Trophoblast cell (in vitro differentiated cells and primary cell): ENCODE measurements at regions not wholly inside any gene's neighbourhood (a gene's known extent, or its start where the extent isn't known, plus 50 kb on each side); places are given as distances from the start of the nearest gene placed in this dataset.

Experiments
- DNase-seq, 2 donors: peaks; one replicate each; pipeline ENCODE4 v3.0.0-alpha.2; 2016
- H2AFZ ChIP-seq: 2 replicates; pipeline ENCODE4 v1.6.1; 2013; ENCODE audit warnings: low read length, moderate library complexity, mild to moderate bottlenecking; ENCODE audit not compliant: insufficient read depth, poor library complexity
- H2AK5ac ChIP-seq: 2 replicates; pipeline ENCODE4 v1.6.1; 2013; ENCODE audit warnings: mild to moderate bottlenecking, low read length
- H2BK120ac ChIP-seq: 2 replicates; pipeline ENCODE4 v1.6.1; 2013; ENCODE audit warnings: low read length, mild to moderate bottlenecking, moderate library complexity; ENCODE audit not compliant: insufficient read depth, poor library complexity
- H2BK12ac ChIP-seq: 2 replicates; pipeline ENCODE4 v1.6.1; 2013; ENCODE audit warnings: mild to moderate bottlenecking, low read length, moderate library complexity
- H2BK5ac ChIP-seq: 2 replicates; pipeline ENCODE4 v1.6.1; 2013; ENCODE audit warnings: low read length, low read depth, moderate library complexity, mild to moderate bottlenecking; ENCODE audit not compliant: poor library complexity
- H3K14ac ChIP-seq: 2 replicates; pipeline ENCODE4 v1.6.1; 2013; ENCODE audit warnings: mild to moderate bottlenecking, low read length
- H3K18ac ChIP-seq: 2 replicates; pipeline ENCODE4 v1.6.1; 2013; ENCODE audit warnings: mild to moderate bottlenecking, low read length
- H3K23ac ChIP-seq: 2 replicates; pipeline ENCODE4 v1.6.1; 2013; ENCODE audit warnings: low read length
- H3K27ac ChIP-seq: 2 replicates; pipeline ENCODE4 v1.5.1; 2013; ENCODE audit warnings: low read depth, mild to moderate bottlenecking, inconsistent platforms, low read length, moderate library complexity
- H3K27me3 ChIP-seq: 2 replicates; pipeline ENCODE4 v1.6.1; 2013; ENCODE audit warnings: inconsistent platforms, mild to moderate bottlenecking, low read length, moderate library complexity; ENCODE audit not compliant: insufficient read depth
- H3K36me3 ChIP-seq, 2 experiments: 1 replicate in 1 of 2; 2 replicates in 1 of 2; pipeline ENCODE4 v1.6.1; 2013; ENCODE audit warnings: low read length in 2 of 2, mild to moderate bottlenecking in 2 of 2, moderate library complexity in 1 of 2; ENCODE audit not compliant: insufficient read depth in 2 of 2, control insufficient read depth in 1 of 2
- H3K4ac ChIP-seq: 2 replicates; pipeline ENCODE4 v1.6.1; 2013; ENCODE audit warnings: low read depth, mild to moderate bottlenecking, low read length, moderate library complexity
- H3K4me1 ChIP-seq, 2 experiments: 1 replicate in 1 of 2; 2 replicates in 1 of 2; pipeline ENCODE4 v1.6.1; 2013; ENCODE audit warnings: low read length in 2 of 2, mild to moderate bottlenecking in 2 of 2, moderate library complexity in 1 of 2; ENCODE audit not compliant: insufficient read depth in 2 of 2, control insufficient read depth in 1 of 2
- H3K4me2 ChIP-seq: 2 replicates; pipeline ENCODE4 v1.6.1; 2013; ENCODE audit warnings: inconsistent platforms, mild to moderate bottlenecking, low read length, moderate library complexity
- H3K4me3 ChIP-seq: 2 replicates; pipeline ENCODE4 v1.5.1; 2013; ENCODE audit warnings: mild to moderate bottlenecking, low read depth, low read length, inconsistent platforms
- H3K79me1 ChIP-seq: one replicate; pipeline ENCODE4 v1.6.1; 2013; ENCODE audit warnings: low read length
- H3K79me2 ChIP-seq: 2 replicates; pipeline ENCODE4 v1.6.1; 2013; ENCODE audit warnings: low read length, mild to moderate bottlenecking; ENCODE audit not compliant: control insufficient read depth, insufficient read depth, poor library complexity
- H3K9ac ChIP-seq: 2 replicates; pipeline ENCODE4 v1.6.1; 2013; ENCODE audit warnings: mild to moderate bottlenecking, low read length
- H3K9me3 ChIP-seq: 2 replicates; pipeline ENCODE4 v1.6.1; 2013; ENCODE audit warnings: low read depth, mild to moderate bottlenecking, control low read depth, inconsistent platforms, low read length; ENCODE audit not compliant: insufficient read depth
- H4K12ac ChIP-seq: 2 replicates; pipeline ENCODE4 v1.6.1; 2013; ENCODE audit warnings: low read depth, mild to moderate bottlenecking, low read length, moderate library complexity
- H4K8ac ChIP-seq: 2 replicates; pipeline ENCODE4 v1.6.1; 2013; ENCODE audit warnings: low read depth, mild to moderate bottlenecking, low read length, moderate library complexity
- H4K91ac ChIP-seq: one replicate; pipeline ENCODE4 v1.6.1; 2013; ENCODE audit warnings: low read depth, mild to moderate bottlenecking, low read length, moderate library complexity
- WGBS: extraction: QIAGEN DNeasy Blood & Tissue Kit; methylation state at CpG from one replicate; pipeline ENCODE4 v1.1.7; 2013; ENCODE audit warnings: missing lambda C conversion rate; ENCODE audit not compliant: insufficient read length, insufficient coverage; ENCODE audit errors: extremely low coverage; 5-methylcytosine and 5-hydroxymethylcytosine counted together

- whole genome bisulfite sequencing, result no CpG with 5 or more reads among the region's 5 CpGs
- Histone ChIP-seq H4K91ac (no peak overlapping the region), H3K79me1 (no peaks in the 10 kb centered on the region), H3K4ac (no peak overlapping the region), H3K27me3 (no peaks in the 10 kb centered on the region), H3K18ac (no peak overlapping the region), H4K8ac (no peak overlapping the region), H3K36me3 (no peaks in the 10 kb centered on the region), H3K4me1 (no peaks in the 10 kb centered on the region), H2BK120ac (no peak overlapping the region), H2BK5ac (no peak overlapping the region), H3K79me2 (no peaks in the 10 kb centered on the region), H3K4me2 (no peak overlapping the region), H3K9me3 (no peaks in the 10 kb centered on the region), H2AFZ (no peak overlapping the region), H3K23ac (no peak overlapping the region), H3K4me3 (no peak overlapping the region), H3K9ac (no peak overlapping the region), H3K27ac (no peak overlapping the region), H4K12ac (no peak overlapping the region), H3K14ac (no peak overlapping the region), H2BK12ac (no peak overlapping the region), H2AK5ac (no peak overlapping the region)
- no peak for DNase-seq
Measured at GRCh38 chr2:82224301-82224940, 1919.9 kb upstream of the LRRTM1 start.

GRCh38 chr2:82215212-82215611 lies 1910.7 kb upstream of the LRRTM1 start:
- no peaks in the 10 kb centered on the region for H3K36me3 ChIP-seq
- no CpG with 5 or more reads among the region's 4 CpGs for WGBS
- no peaks in the 10 kb centered on the region for H3K27me3 ChIP-seq

GRCh38 chr2:82199493-82199852 lies 1894.9 kb upstream of the LRRTM1 start:
- no peak overlapping the region for H2BK12ac ChIP-seq
- H3K18ac ChIP-seq, result no peak overlapping the region
- no peak for DNase-seq
- WGBS, result no CpG with 5 or more reads among the region's 3 CpGs
- H2BK5ac ChIP-seq, result no peak overlapping the region
- H3K27me3 ChIP-seq, result no peaks in the 10 kb centered on the region
- H4K8ac ChIP-seq, result no peak overlapping the region
- H3K79me1 ChIP-seq, result no peaks in the 10 kb centered on the region
- H3K4me3 ChIP-seq, result no peak overlapping the region
- no peak overlapping the region for H3K9ac ChIP-seq
- H3K4me1 ChIP-seq, result no peaks in the 10 kb centered on the region
- H3K4ac ChIP-seq, result no peak overlapping the region
- no peak overlapping the region for H3K4me2 ChIP-seq
- H2AK5ac ChIP-seq, result no peak overlapping the region
- H3K9me3 ChIP-seq, result no peaks in the 10 kb centered on the region
- H3K14ac ChIP-seq, result no peak overlapping the region
- H4K91ac ChIP-seq, result no peak overlapping the region
- H3K23ac ChIP-seq, result no peak overlapping the region
- H3K79me2 ChIP-seq, result no peaks in the 10 kb centered on the region
- H2AFZ ChIP-seq, result no peak overlapping the region
- no peak overlapping the region for H3K27ac ChIP-seq
- no peak overlapping the region for H2BK120ac ChIP-seq
- H4K12ac ChIP-seq, result no peak overlapping the region
- no peaks in the 10 kb centered on the region for H3K36me3 ChIP-seq

More at GRCh38 chr2:82215212-82215611, 1910.7 kb upstream of the LRRTM1 start:
- Histone ChIP-seq H4K8ac (no peak overlapping the region), H2BK120ac (no peak overlapping the region), H2AFZ (no peak overlapping the region), H3K4me1 (no peaks in the 10 kb centered on the region), H3K27ac (no peak overlapping the region), H4K12ac (no peak overlapping the region), H2AK5ac (no peak overlapping the region), H2BK12ac (no peak overlapping the region), H3K18ac (no peak overlapping the region), H3K4me3 (no peak overlapping the region), H3K4me2 (no peak overlapping the region), H4K91ac (no peak overlapping the region), H3K23ac (no peak overlapping the region), H3K14ac (no peak overlapping the region), H3K9me3 (no peaks in the 10 kb centered on the region), H3K9ac (no peak overlapping the region), H2BK5ac (no peak overlapping the region), H3K79me2 (no peaks in the 10 kb centered on the region), H3K79me1 (no peaks in the 10 kb centered on the region), H3K4ac (no peak overlapping the region)
- no peak for DNase-seq

- H3K9ac ChIP-seq, result no peak overlapping the region
Measured at GRCh38 chr2:82198809-82199492, 1894.4 kb upstream of the LRRTM1 start.

More at GRCh38 chr2:82198809-82199492, 1894.4 kb upstream of the LRRTM1 start:
- Histone ChIP-seq H2AK5ac (no peak overlapping the region), H2BK120ac (no peak overlapping the region), H4K8ac (no peak overlapping the region), H3K27me3 (no peaks in the 10 kb centered on the region), H4K91ac (no peak overlapping the region), H2AFZ (no peak overlapping the region), H3K79me1 (no peaks in the 10 kb centered on the region), H3K18ac (no peak overlapping the region), H3K23ac (no peak overlapping the region), H3K4me3 (no peak overlapping the region), H3K27ac (no peak overlapping the region), H3K4ac (no peak overlapping the region), H3K4me1 (no peaks in the 10 kb centered on the region), H2BK5ac (no peak overlapping the region), H4K12ac (no peak overlapping the region), H3K4me2 (no peak overlapping the region), H3K9me3 (no peaks in the 10 kb centered on the region), H3K79me2 (no peaks in the 10 kb centered on the region), H3K36me3 (no peaks in the 10 kb centered on the region), H2BK12ac (no peak overlapping the region), H3K14ac (no peak overlapping the region)
- no CpG with 5 or more reads among the region's 4 CpGs for WGBS
- DNase-seq, result no peak
